ENCODE measurements at regions not wholly inside any gene's neighbourhood (a gene's known extent, or its start where the extent isn't known, plus 50 kb on each side); places are given as distances from the start of the nearest gene placed in this dataset.

- intact Hi-C loops (cut with micrococcal nuclease) = no loop called here
- no peaks in the 10 kb centered on the region for H3K79me2 ChIP-seq (ENCODE audit: insufficient read depth, low read length)
- H2AFZ ChIP-seq (ENCODE audit: insufficient read depth, low read depth, low read length, poor library complexity, severe bottlenecking) = no peak overlapping the region
- H3K4me1 ChIP-seq (ENCODE audit: control insufficient read depth in 1 of 2, insufficient read depth in 2 of 2, low read length in 2 of 2) = no peaks in the 10 kb centered on the region
- H3K27me3 Mint-ChIP-seq (ENCODE audit: low read depth in 3 of 3) = no peaks in the 10 kb centered on the region
- no peaks in the 10 kb centered on the region for H4K20me1 ChIP-seq (ENCODE audit: insufficient read depth, low read length)
- no peak overlapping the region for H3K4me3 ChIP-seq (replicated peaks in 1 of 3; ENCODE audit: low read depth in 2 of 3, low read length in 3 of 3)
- no peak for DNase-seq
- H3K9me3 Mint-ChIP-seq = peaks cover 0 to 5% (median 1%) of the 10 kb centered on the region in 7 donors
- no peak overlapping the region for H3K9ac ChIP-seq (ENCODE audit: insufficient read depth, low read length, poor library complexity, severe bottlenecking)
- H3K36me3 Mint-ChIP-seq = no peaks in the 10 kb centered on the region
- H3K4me1 Mint-ChIP-seq = no peaks in the 10 kb centered on the region
- no peaks in the 10 kb centered on the region for H3K9me3 ChIP-seq (replicated peaks in 1 of 2; ENCODE audit: control insufficient read depth in 1 of 2, insufficient read depth in 1 of 2, low read length in 2 of 2)
- no peak overlapping the region for H3K27ac Mint-ChIP-seq
- no peaks in the 10 kb centered on the region for H3K36me3 ChIP-seq (replicated peaks in 1 of 2; ENCODE audit: control insufficient read depth in 1 of 2, insufficient read depth in 2 of 2, low read length in 2 of 2)
- no peaks in the 10 kb centered on the region for H3K27me3 ChIP-seq (ENCODE audit: control insufficient read depth in 2 of 2, insufficient read depth in 2 of 2, low read length in 2 of 2)
- H3K27ac ChIP-seq (ENCODE audit: low read depth in 1 of 2, low read length in 2 of 2) = no peak overlapping the region
- no peak overlapping the region for H3K4me2 ChIP-seq (replicated peaks; ENCODE audit: extremely low read depth, low read length, poor library complexity, severe bottlenecking)
- TF ChIP-seq, protein P1, sequence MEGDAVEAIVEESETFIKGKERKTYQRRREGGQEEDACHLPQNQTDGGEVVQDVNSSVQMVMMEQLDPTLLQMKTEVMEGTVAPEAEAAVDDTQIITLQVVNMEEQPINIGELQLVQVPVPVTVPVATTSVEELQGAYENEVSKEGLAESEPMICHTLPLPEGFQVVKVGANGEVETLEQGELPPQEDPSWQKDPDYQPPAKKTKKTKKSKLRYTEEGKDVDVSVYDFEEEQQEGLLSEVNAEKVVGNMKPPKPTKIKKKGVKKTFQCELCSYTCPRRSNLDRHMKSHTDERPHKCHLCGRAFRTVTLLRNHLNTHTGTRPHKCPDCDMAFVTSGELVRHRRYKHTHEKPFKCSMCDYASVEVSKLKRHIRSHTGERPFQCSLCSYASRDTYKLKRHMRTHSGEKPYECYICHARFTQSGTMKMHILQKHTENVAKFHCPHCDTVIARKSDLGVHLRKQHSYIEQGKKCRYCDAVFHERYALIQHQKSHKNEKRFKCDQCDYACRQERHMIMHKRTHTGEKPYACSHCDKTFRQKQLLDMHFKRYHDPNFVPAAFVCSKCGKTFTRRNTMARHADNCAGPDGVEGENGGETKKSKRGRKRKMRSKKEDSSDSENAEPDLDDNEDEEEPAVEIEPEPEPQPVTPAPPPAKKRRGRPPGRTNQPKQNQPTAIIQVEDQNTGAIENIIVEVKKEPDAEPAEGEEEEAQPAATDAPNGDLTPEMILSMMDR (IDR thresholded peaks at IDR 0.05) = no peak
- no peak overlapping the region for H3K4me3 Mint-ChIP-seq
- 83% methylated on average over 1 of the region's 1 CpG for WGBS (ENCODE audit: insufficient coverage)
Measured at GRCh38 chr5:129341306-129341705, 118.8 kb upstream of the ADAMTS19 start.

DNA sequence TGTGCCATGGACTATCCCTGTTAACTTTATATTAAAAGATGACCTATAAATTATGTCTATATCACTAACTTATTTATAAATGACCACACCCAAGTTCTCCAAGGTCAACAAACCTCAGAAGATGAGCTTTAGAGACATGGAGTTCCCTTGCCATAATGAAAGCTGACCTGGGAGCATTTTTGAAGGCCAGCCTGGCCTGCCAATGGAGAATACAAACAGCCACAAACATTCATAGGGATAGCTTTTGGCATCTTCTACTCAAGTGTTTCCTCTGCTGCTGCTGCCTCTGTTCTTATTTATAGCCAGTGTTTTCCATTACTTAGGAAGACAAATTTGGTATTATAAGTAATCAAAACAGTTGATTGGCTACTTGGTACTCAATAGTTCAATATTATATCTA is 117.3 kb upstream of the ADAMTS19 start:
- no peaks in the 10 kb centered on the region for H3K4me1 ChIP-seq (ENCODE audit: control insufficient read depth in 1 of 2, insufficient read depth in 2 of 2, low read length in 2 of 2)
- H3K27ac ChIP-seq (ENCODE audit: low read depth in 1 of 2, low read length in 2 of 2) = no peak overlapping the region
- Mint-ChIP-seq H3K36me3 (no peaks in the 10 kb centered on the region), H3K9me3 (peaks cover 0 to 5% (median 0%) of the 10 kb centered on the region in 7 donors), H3K27ac (no peak overlapping the region), H3K4me1 (no peaks in the 10 kb centered on the region), H3K27me3 (ENCODE audit: low read depth in 3 of 3) (no peaks in the 10 kb centered on the region), H3K4me3 (no peak overlapping the region)
- TF ChIP-seq, protein P1 (IDR thresholded peaks at IDR 0.05) = no peak
- H3K9me3 ChIP-seq (replicated peaks in 1 of 2; ENCODE audit: control insufficient read depth in 1 of 2, insufficient read depth in 1 of 2, low read length in 2 of 2) = no peaks in the 10 kb centered on the region
- H2AFZ ChIP-seq (ENCODE audit: insufficient read depth, low read depth, low read length, poor library complexity, severe bottlenecking) = no peak overlapping the region
- no peak overlapping the region for H3K4me2 ChIP-seq (replicated peaks; ENCODE audit: extremely low read depth, low read length, poor library complexity, severe bottlenecking)
- H3K4me3 ChIP-seq (replicated peaks in 1 of 3; ENCODE audit: low read depth in 2 of 3, low read length in 3 of 3) = no peak overlapping the region
- no peaks in the 10 kb centered on the region for H3K27me3 ChIP-seq (ENCODE audit: control insufficient read depth in 2 of 2, insufficient read depth in 2 of 2, low read length in 2 of 2)
- intact Hi-C loops (cut with micrococcal nuclease) = no loop called here
- no peaks in the 10 kb centered on the region for H4K20me1 ChIP-seq (ENCODE audit: insufficient read depth, low read length)
- DNase-seq = no peak
- no peaks in the 10 kb centered on the region for H3K79me2 ChIP-seq (ENCODE audit: insufficient read depth, low read length)
- no peak overlapping the region for H3K9ac ChIP-seq (ENCODE audit: insufficient read depth, low read length, poor library complexity, severe bottlenecking)
- no peaks in the 10 kb centered on the region for H3K36me3 ChIP-seq (replicated peaks in 1 of 2; ENCODE audit: control insufficient read depth in 1 of 2, insufficient read depth in 2 of 2, low read length in 2 of 2)
